ENCODE measurements at regions not wholly inside any gene's neighbourhood (a gene's known extent, or its start where the extent isn't known, plus 50 kb on each side); places are given as distances from the start of the nearest gene placed in this dataset.

- no TSS peak for BruUV-seq (replicated peaks)
- DNase-seq (ENCODE audit: extremely low read depth in 1 of 4, low spot score in 3 of 4) (no peak), ATAC-seq (no peak), FAIRE-seq (no peak)
- no peak overlapping the region for H3K4me2 ChIP-seq (ENCODE audit: insufficient read depth, low read length)
- no peak overlapping the region for H3K4me3 ChIP-seq
- H3K9me1 ChIP-seq (ENCODE audit: control insufficient read depth, insufficient read depth, low read length) = no peaks in the 10 kb centered on the region
- CTCF ChIA-PET (ENCODE audit: low intra/inter-chr PET ratio) = no interaction called here
- no peak overlapping the region for H2AFZ ChIP-seq (ENCODE audit: low read depth, low read length)
- intact Hi-C loops (cut with micrococcal nuclease) = no loop called here
- no peaks in the 10 kb centered on the region for H3K36me3 ChIP-seq (ENCODE audit: control insufficient read depth, insufficient read depth, low read length)
- H3K4me1 ChIP-seq (replicated peaks in 1 of 2; ENCODE audit: control insufficient read depth in 2 of 2, insufficient read depth in 2 of 2, low read length in 2 of 2) = no peaks in the 10 kb centered on the region
- in situ Hi-C loops (cut with MboI) = no loop called here
- POLR2A ChIA-PET = no interaction called here
- H3K79me2 ChIP-seq (ENCODE audit: control insufficient read depth, insufficient read depth, low read length) = no peaks in the 10 kb centered on the region
- H4K20me1 ChIP-seq (replicated peaks; ENCODE audit: control insufficient read depth, insufficient read depth, low read length) = no peaks in the 10 kb centered on the region
- no peak overlapping the region for H3K9ac ChIP-seq (ENCODE audit: insufficient read depth in 1 of 2, low read depth in 2 of 2, low read length in 2 of 2)
- no peaks in the 10 kb centered on the region for H3K27me3 ChIP-seq (ENCODE audit: control insufficient read depth in 2 of 2, insufficient read depth in 2 of 2, low read length in 2 of 2)
- no peak overlapping the region for H3K27ac ChIP-seq (ENCODE audit: extremely low read depth, low read depth, low read length)
- TF ChIP-seq VEZF1 (CRISPR knock-in tag; IDR thresholded peaks at IDR 0.05) (no peak), SMAD4 (CRISPR knock-in tag; conservative IDR thresholded peaks at IDR 0.05) (no peak), SMAD3 (CRISPR knock-in tag; conservative IDR thresholded peaks at IDR 0.05) (no peak), IRF9 (tag; IDR thresholded peaks at IDR 0.05) (no peak), ZKSCAN8 (CRISPR knock-in tag; IDR thresholded peaks at IDR 0.05) (no peak), KHSRP (IDR thresholded peaks at IDR 0.05) (no peak), ZNF347 (CRISPR knock-in tag; IDR thresholded peaks at IDR 0.05; ENCODE audit: low read depth) (no peak), CBFA2T3 (IDR thresholded peaks at IDR 0.05) (no peak), POLR3A (IDR thresholded peaks at IDR 0.05; ENCODE audit: borderline replicate concordance, extremely low read depth, insufficient read depth, insufficient read length) (no peak), SMARCA5 (IDR thresholded peaks at IDR 0.05) (no peak), CAMTA2 (CRISPR knock-in tag; conservative IDR thresholded peaks at IDR 0.05) (no peak), ZNF518B (CRISPR knock-in tag; IDR thresholded peaks at IDR 0.05) (no peak), KLF1 (tag; IDR thresholded peaks at IDR 0.05) (no peak), ZBTB26 (CRISPR knock-in tag; IDR thresholded peaks at IDR 0.05) (no peak), ZBTB49 (CRISPR knock-in tag; IDR thresholded peaks at IDR 0.05; ENCODE audit: borderline replicate concordance) (no peak), MAFF (IDR thresholded peaks at IDR 0.05; ENCODE audit: low read length) (no peak)
- WGBS (ENCODE audit: insufficient coverage, low coverage, missing lambda C conversion rate) = 0% methylated on average over 2 of the region's 2 CpGs
- no peaks in the 10 kb centered on the region for H3K9me3 ChIP-seq (replicated peaks; ENCODE audit: control insufficient read depth, insufficient read depth, low read depth, low read length)
These were observed 691.5 kb upstream of the POU3F4 start for GRCh38 chrX:82816562-82816961.

All from K562 (cell line).